Neural crest cell (in vitro differentiated cells): ENCODE measurements at regions not wholly inside any gene's neighbourhood (a gene's known extent, or its start where the extent isn't known, plus 50 kb on each side); places are given as distances from the start of the nearest gene placed in this dataset.
"Not testable (repeated sequence)": the region's sequence is repeated elsewhere in the genome, so short reads cannot be mapped to it uniquely, and the experiment has no call there.

Experiments
- DNase-seq: peaks from one replicate; pipeline ENCODE4 v3.0.0; 2021; ENCODE audit warnings: low read depth, mixed read lengths, low spot score
- H3K27ac Mint-ChIP-seq: one replicate; pipeline ENCODE4 v1.8.0; 2021; ENCODE audit warnings: mild to moderate bottlenecking, mixed read lengths; ENCODE audit not compliant: unreplicated experiment
- H3K27me3 Mint-ChIP-seq: 2 replicates; pipeline ENCODE4 v1.8.0; 2021; ENCODE audit warnings: low read depth, mild to moderate bottlenecking, mixed read lengths
- H3K36me3 Mint-ChIP-seq: 2 replicates; pipeline ENCODE4 v1.8.0; 2021; ENCODE audit warnings: low read depth, mild to moderate bottlenecking, mixed read lengths
- H3K4me1 Mint-ChIP-seq: 2 replicates; pipeline ENCODE4 v1.8.0; 2021; ENCODE audit warnings: mixed read lengths
- H3K4me3 Mint-ChIP-seq: one replicate; pipeline ENCODE4 v1.8.0; 2021; ENCODE audit warnings: mild to moderate bottlenecking, mixed read lengths
- H3K9me3 Mint-ChIP-seq: 2 replicates; pipeline ENCODE4 v1.8.0; 2021; ENCODE audit warnings: mixed read lengths
- TF ChIP-seq, protein P1 (sequence below): fragments of 200-600 bp; sonication (generic); conservative IDR thresholded peaks from 2 replicates; pipeline ENCODE4 v1.5.0; 2021; ENCODE audit warnings: antibody characterized with exemption, mild to moderate bottlenecking

DNA sequence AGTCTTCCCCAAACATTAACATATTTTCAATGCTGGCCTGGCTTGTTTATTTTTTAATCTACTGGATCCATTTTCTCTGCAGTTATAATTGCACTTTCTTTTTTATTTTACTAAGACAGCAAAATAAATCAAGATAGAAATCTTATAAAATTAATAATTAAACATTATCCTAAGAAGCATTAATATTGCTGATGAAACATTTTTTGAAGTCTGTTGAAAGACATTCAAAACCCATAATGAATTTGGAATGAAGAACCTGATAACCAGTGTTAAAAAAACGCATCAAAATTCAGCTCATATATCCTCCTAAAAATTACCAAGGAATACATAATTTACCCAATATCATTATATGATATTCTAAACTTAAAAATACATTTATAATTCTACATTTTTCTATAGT is 675.7 kb upstream of the PRMT6 start:
- Mint-ChIP-seq H3K27me3 (no peaks in the 10 kb centered on the region), H3K36me3 (no peaks in the 10 kb centered on the region), H3K4me1 (no peaks in the 10 kb centered on the region), H3K4me3 (no peak overlapping the region), H3K27ac (no peak overlapping the region), H3K9me3 (peaks cover 2% of the 10 kb centered on the region)
- TF ChIP-seq, protein P1, sequence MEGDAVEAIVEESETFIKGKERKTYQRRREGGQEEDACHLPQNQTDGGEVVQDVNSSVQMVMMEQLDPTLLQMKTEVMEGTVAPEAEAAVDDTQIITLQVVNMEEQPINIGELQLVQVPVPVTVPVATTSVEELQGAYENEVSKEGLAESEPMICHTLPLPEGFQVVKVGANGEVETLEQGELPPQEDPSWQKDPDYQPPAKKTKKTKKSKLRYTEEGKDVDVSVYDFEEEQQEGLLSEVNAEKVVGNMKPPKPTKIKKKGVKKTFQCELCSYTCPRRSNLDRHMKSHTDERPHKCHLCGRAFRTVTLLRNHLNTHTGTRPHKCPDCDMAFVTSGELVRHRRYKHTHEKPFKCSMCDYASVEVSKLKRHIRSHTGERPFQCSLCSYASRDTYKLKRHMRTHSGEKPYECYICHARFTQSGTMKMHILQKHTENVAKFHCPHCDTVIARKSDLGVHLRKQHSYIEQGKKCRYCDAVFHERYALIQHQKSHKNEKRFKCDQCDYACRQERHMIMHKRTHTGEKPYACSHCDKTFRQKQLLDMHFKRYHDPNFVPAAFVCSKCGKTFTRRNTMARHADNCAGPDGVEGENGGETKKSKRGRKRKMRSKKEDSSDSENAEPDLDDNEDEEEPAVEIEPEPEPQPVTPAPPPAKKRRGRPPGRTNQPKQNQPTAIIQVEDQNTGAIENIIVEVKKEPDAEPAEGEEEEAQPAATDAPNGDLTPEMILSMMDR: no peak
- DNase-seq: no peak

DNA sequence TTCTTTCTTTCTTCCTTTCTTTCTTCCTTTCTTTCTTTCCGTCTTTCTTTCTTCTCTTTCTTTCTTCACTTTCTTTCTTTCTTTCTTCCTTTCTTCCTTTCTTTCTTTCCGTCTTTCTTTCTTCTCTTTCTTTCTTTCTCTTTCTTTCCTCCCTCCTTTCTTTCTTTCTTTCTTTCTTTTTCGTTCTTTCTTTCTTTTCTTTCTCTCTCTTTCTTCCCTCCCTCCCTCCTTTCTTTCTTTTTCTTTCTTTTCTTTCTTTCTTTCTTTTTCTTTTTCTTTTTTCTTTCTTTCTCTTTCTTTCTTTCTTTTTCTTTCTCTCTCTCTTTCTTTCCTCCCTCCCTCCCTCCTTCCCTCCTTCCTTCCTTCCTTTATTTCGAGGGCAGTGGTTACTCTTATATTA is 667.3 kb upstream of the PRMT6 start:
- DNase-seq, H3K9me3 Mint-ChIP-seq, H3K36me3 Mint-ChIP-seq, H3K4me3 Mint-ChIP-seq, H3K27me3 Mint-ChIP-seq, H3K27ac Mint-ChIP-seq, H3K4me1 Mint-ChIP-seq: not testable (repeated sequence)

DNA sequence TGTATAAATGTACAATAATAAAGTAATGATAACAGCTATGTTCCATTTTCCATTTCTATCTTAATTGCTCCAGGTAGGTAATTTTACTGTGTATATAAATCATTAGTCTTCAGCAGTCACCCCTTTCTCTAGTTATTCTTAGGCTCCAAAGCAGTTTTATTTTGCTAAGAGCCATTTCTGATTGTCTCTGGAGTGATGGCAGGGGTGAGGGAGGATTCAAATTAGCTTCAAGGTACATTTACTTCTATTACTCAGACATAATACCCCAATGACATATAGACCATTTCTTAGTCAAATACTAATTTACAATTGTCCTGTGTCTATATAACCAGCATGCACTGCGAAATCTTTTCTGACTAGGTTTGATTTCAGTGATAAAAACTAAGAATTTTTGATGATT is 663.4 kb upstream of the PRMT6 start:
- no peak for DNase-seq
- Mint-ChIP-seq H3K27me3 (no peaks in the 10 kb centered on the region), H3K4me3 (no peak overlapping the region), H3K27ac (no peak overlapping the region), H3K4me1 (no peaks in the 10 kb centered on the region), H3K36me3 (no peaks in the 10 kb centered on the region), H3K9me3 (peaks cover 3% of the 10 kb centered on the region)
- TF ChIP-seq, protein P1: no peak

DNA sequence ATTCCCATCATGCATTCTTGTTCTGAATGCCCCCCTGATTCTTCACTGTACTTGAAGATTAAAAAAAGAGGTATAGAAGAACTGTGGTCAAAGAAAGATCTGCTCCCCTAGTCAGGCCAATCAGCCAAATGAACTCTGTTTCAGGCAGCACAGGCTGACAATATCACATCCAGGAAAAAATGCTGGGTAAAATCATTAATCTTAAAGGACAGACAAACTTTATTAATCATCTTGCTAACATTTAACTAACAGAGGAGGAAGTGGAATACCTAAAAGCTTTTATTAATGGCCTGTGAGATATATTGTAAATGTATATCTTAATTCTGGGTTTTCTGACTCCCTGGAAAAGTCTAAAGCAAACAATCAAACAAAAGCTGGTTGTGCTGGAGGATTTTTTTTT is 660.5 kb upstream of the PRMT6 start:
- no peak for DNase-seq
- no peaks in the 10 kb centered on the region for H3K36me3 Mint-ChIP-seq
- no peaks in the 10 kb centered on the region for H3K9me3 Mint-ChIP-seq
- TF ChIP-seq, protein P1: no peak
- no peak overlapping the region for H3K27ac Mint-ChIP-seq
- no peaks in the 10 kb centered on the region for H3K27me3 Mint-ChIP-seq
- H3K4me1 Mint-ChIP-seq: peaks cover 4% of the 10 kb centered on the region
- no peak overlapping the region for H3K4me3 Mint-ChIP-seq

DNA sequence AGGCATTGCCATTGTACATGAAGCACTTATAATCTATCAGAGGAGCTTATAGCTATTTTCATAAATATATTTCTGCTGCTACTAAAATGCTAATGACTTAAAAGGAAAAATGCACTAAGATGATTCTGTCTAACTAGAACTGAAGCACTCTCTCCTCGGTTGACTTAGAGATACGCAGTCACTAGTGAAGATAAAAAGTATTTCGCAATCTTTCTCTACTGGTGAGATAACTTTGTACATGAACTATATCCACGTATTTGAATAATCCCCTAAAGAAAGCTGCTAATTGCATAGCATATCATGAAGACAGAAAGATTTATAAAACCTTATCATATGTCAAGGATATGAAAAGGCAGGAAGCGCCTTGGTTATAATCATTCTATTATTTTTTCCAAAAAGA is 658.1 kb upstream of the PRMT6 start:
- Mint-ChIP-seq H3K27me3 (no peaks in the 10 kb centered on the region), H3K27ac (no peak overlapping the region), H3K36me3 (no peaks in the 10 kb centered on the region), H3K4me3 (no peak overlapping the region), H3K9me3 (no peaks in the 10 kb centered on the region), H3K4me1 (peaks cover 4% of the 10 kb centered on the region)
- TF ChIP-seq, protein P1: no peak
- no peak for DNase-seq

DNA sequence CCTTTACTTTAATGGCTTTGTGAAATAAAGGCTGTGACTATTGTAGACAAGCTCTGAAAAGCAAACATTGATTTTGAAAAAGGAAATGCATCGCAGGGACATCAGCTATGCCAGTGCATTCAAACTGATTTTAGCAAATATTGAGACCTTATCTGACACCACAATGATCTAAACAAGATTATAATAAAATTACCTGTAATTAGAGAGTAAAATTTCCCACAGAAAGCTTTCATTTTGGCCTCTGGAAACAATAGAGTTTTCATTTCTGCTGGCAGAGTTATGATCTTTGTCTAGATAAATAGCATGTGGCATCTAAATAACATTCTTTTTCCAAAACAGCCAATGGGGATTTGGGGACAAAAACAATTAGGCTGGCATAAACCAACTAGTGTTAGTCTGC is 650.4 kb upstream of the PRMT6 start:
- Mint-ChIP-seq H3K27ac (no peak overlapping the region), H3K4me1 (no peaks in the 10 kb centered on the region), H3K27me3 (no peaks in the 10 kb centered on the region), H3K36me3 (no peaks in the 10 kb centered on the region), H3K4me3 (no peak overlapping the region), H3K9me3 (no peaks in the 10 kb centered on the region)
- no peak for DNase-seq
- TF ChIP-seq, protein P1: no peak

DNA sequence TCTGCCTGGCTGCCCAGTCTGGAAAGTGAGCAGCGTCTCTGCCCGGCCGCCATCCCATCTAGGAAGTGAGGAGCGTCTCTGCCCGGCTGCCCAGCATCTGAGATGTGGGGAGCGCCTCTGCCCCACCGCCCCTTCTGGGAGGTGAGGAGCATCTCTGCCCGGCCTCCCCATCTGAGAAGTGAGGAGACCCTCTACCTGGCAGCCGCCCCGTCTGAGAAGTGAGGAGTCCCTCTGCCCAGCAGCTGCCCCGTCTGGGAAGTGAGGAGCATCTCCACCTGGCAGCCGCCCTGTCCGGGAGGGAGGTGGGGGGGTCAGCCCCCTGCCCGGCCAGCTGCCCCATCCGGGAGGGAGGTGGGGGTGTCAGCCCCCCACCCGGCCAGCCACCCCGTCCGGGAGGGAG is 644.2 kb upstream of the PRMT6 start:
- not testable (repeated sequence) for H3K36me3 Mint-ChIP-seq, H3K27ac Mint-ChIP-seq, H3K4me1 Mint-ChIP-seq, DNase-seq, H3K4me3 Mint-ChIP-seq, H3K27me3 Mint-ChIP-seq, H3K9me3 Mint-ChIP-seq
